NCI-H526 (cell line): ENCODE measurements at regions not wholly inside any gene's neighbourhood (a gene's known extent, or its start where the extent isn't known, plus 50 kb on each side); places are given as distances from the start of the nearest gene placed in this dataset.

Experiments used
- DNase-seq, 2 experiments: peaks; one replicate each; lab custom pipeline; 2025; lab: John Stamatoyannopoulos, UW

DNA sequence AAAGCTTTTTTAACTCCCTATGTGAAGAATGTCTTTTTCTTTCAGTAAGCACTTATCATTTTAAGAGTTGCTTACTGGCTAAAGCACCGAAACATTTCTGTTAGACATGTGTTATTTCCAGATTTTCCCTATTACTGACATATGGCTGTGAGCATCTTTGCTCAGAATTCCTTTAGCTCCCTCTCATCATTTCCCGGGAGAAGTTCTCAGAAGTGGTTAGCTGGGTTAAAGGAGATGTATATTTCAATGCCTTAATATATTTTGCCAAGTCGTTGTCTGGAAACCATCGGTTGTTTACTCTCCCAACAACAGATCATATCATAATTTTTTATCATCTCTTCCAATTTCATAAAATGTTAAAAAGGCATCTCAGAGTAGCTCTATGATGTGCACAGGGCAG, 396.5 kb downstream of the OCA2 start:
- no peak for DNase-seq

DNA sequence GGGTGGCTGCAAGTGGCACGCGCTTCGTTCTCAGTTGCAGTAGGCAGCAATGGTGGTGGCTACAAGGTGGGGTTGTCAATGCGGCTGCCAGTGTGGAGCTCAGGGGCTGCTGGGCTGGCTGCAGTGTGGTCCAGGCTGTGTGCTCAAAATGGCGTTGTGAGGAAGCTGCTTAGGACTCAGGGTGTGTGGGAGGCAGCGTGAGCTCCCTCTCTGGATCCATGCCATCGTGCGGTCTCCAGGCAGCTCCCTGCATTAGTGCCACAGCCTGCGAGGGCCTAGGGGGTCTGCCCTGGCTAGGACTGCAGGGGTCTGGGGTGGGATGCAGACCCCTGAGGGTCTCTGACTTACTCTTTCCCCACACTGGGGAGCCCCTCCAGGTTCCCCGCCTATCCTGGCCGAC, 397.2 kb downstream of the OCA2 start:
- no peak for DNase-seq

DNA sequence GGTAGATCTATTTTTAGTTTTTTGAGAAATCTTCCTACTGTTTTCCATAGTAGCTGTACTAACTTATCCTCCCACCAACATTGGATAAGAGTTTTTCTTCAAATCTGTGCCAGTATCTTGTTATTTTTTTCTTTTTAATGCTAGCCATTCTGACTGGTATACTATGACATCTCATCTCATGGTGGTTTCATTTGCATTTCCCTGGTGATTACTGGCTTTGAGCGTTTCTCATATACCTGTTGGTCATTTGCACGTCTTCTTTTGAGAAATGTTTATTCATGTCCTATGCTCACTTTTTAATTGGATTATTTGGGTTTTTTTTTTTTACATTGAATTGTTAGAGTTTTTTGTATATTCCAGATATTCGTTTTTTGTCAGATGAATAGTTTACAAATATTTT, 398.1 kb downstream of the OCA2 start:
- no peak for DNase-seq

DNA sequence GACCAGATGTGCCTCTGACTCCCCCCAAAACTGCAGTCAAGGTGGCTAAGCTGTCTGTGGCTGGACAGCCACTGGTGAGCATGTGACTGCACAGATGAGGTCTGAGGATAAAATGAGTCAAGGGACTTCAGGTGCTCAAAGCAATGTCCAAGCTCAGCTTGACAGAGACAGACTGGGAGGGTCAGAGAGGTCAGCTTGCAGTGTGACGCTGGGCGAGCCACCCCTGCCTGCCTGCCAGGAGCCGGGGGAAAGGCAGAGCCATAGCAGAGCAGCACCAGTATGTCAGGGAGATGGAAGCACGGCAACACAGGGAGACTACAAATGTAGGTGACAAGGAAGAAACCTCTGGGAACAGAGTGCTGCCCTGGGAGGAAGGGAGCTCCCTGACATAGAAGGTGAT, 399.4 kb downstream of the OCA2 start:
- DNase-seq = no peak

DNA sequence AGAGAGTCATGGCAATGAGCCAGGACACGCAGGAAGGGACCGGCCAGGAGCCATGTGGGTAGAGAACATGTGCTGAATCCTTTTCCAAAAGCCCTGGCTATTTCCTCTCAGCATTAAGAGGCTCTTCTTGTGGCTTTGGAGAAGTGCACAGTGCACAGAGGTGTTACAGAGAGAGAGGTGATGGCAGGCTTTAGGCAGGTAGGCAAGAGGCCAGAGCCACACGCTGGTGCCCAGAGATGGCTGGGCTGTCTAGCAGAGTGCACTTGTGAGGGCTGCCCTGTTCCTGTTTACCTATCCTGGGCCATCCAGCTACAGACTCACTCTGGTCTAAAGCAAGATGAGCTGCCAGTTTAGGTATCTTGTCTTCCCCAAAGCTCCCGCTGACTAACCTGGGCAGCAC, 402.6 kb downstream of the OCA2 start:
- DNase-seq = no peak

DNA sequence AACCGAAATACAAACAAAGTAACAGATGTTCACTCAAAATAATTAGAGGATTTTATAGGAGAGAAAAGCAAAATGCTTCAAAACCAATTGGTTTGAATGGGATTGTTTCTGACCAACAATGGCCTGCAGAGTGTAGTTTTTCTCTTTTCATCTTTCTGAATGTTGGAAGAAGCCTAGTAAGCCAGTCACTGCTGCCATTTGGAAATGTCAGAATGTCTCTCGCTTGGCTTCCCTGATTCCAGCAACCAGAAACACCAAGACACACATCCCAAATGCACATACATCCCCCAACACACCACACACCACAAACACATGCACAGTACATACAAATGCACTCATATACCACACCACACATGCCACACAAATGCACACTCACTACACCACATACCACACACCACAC, 403.4 kb downstream of the OCA2 start:
- DNase-seq = no peak

DNA sequence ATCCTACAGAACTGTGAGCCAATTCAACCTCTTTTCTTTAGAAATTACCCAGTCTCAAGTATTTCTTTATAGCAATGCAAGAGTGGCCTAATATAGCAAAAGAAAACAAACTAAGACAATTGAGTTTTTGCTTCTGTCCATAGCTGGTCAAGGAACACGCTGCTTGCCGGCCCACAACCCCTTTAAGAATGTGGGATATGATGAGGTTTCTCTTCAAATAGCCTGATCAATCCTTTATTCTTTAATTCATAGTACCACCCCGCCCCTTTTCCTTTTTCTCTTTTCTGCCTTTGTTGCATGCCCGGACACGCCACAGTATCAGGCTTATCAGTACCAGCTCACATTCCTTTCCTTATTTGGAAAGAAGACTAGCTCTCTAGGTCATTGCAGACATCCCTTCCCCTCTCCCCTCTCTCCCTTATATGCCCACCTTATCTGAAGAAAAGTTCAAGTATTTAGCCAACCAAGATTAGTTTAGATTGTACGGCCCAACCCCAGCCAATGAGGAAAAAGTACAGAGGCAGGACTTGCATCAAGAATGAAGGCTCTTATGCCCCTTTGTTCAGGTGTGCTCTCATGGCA, 404.5 kb downstream of the OCA2 start:
- peak; percentile 13 to 45 for DNase-seq

DNA sequence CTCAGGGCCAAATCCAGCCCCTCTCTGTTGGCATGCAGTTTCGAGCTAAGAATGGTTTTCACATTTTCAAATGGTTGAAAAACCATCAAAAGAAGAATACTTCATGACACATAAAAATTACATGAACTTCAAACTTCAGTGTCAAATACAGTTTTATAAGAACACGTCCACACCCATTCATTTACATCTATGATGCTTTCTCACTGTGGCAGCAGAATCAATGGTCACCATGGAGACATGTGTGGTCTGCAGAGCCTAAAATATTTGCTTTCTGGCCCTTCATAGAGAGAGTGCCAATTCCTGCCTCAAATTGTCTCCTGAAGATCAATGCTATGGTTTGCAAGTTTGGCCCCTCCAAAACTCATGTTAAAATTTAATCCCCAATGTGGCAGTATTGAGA, 405.8 kb downstream of the OCA2 start:
- DNase-seq = no peak

DNA sequence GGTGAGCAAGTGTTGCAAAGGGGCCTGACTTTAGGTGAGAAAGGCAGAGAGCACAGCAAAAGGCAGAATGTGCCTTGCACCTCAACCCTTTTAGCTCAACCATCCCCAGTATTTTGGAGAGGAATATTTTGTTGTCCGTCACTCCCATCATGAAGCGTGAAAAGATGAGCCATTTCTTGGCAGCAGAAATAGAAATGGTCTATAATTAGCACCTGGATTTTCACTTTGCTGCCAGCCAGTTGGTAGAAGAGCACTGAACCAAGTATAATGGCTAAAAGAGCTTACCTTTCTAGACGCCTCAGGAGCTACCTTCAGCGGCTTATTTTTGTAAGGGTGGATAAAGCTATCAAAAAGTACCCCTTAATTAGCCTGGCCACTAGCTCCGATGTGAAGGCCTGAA, 406.7 kb downstream of the OCA2 start:
- no peak for DNase-seq

DNA sequence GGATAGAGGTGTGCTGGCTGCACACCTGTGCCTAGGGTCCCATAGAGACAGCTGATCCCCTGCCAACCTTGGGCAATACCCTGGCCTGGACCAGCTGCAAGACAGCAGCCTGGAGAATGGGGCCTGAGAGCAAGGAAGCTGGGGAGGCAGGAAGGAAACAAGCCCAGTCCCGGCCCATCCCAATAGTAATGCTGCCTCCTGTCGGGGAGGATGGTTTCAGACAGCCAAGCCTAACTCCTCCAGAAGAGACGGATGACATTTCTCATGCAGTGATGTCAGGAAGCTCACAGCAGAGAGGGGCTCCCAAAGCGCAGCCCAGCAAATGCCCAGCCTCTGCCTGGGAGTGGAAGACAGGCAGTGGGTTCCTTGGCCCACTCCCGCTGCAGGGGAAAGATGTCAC, 408.8 kb downstream of the OCA2 start:
- DNase-seq = no peak

DNA sequence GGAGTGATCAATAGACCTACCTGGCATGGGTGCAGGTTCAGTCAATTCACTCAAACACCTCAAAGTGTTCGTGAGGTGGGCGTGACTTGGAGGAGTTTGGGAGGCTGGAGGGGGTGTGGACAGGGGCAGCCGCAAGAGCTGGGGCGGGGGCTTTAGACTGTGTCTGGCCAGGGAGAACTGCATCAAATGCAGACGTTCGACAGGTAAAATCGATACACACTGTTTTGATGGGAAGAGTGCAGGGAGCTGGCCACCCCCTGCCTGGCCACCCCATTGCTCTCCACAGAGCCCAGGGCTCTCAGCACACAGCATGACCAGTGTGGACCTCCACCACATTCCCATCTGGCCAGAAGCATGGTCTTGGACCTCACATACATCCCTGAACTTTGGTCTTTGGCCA, 412.1 kb downstream of the OCA2 start:
- no peak for DNase-seq

DNA sequence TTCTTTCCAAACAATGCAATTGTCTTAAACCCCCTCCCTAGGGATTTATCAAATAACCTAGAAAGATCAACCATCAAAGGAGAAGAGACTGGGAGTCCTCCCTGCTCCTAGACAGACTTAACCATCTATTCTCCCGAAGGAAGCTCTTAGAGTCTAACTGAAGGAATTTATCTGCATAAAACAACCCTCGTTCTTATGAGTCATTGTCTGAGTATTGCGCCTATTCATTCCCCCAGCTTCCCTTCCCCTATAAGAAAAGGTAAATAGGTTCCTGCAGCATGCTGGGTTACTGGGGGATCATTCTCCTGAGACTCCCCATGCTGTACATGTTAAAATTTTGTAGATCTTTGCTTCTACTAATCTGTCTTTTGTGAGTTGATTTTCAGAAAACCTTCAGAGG, 412.7 kb downstream of the OCA2 start:
- DNase-seq = no peak

DNA sequence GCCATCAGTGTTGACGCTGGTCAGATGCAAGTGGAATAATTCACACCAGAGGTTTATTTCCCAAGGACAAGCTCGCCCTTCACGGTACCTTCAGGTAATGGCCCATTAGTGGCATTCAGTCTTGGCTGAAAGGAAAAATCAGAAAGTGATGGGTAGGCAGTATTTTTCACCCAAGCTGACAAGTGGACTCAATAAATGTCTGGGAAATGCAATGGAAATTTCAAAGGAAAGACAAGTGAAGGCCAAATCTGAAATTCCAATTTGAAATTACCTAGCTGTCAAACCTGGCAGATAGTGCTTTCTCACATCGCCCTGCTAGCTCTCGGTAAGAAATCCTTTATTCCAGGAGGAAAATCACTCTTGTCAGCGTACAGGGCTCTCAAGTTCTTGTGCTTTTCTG, 413.5 kb downstream of the OCA2 start:
- no peak for DNase-seq

DNA sequence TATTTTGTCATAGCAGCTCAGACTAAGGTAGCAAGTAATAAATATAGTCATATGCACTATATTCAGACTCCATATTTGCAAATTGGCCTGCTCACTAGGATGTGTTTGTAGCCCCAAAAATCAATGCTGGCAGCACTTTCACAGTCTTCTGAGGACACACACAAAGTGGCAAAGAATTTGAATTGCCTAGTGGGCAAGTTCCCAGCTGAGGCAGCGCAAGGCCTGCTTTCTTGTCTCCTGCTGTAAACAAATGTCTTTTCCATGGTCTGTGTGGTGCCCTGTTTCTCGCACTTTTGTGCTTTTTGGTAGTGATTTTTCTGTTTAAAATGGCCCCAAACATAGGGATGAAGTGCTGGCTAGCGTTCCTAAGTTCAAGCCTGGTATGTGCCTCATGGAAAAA, 416.0 kb downstream of the OCA2 start:
- no peak for DNase-seq

DNA sequence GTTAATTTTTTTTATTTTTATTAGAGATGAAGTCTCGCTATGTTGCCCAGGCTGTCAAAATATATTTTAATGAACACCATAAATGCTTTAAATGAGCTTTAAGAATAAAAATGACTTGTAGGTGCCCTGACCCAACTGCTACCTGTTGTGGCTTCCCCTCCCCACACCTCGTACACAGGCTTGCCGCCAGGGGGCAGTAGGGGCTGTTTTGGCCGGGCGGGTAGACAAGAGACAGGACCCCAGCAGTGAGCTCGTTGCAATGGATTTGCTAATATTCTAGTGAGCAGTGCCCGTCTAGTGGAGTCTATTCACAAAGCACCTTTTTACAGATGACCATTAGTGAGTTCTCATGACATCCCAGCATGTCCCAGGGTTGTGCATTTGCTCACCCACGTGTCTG, 418.1 kb downstream of the OCA2 start:
- DNase-seq = peak; percentile 18 to 67

DNA sequence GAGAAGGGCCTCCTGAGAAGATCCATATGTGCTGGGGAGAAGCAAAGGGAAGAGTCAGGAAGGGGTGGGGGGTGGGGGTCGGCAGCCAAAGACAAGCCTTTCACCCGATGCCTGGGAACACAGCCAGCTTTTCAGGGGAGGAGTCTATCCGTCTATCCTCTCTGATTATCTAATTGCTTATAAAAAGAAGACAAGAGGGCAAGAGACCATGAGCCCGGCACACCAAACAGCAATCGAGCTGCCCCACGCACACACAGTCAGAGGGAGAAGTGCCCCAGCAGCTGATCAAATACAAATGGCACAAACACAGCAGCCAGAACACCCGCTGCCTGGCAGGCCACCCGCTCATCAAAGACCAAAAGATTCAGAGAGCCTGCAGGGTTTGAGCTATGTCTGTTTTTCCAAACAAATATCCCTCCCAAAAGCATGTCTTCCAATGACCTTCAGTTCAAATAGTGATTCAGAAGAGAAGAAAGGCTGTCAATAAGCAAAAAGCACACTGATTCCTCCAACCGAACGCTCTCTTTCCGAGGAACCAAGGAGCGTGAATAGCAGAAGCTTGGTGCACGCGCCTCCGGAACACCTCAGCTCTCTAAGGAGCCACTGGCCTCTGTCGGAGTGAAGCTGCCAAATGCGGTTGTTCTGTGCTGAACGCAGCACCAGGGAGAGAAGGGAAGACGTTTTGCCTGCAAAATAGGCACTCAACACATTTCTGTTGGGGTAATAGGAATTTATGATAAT, 419.2 kb downstream of the OCA2 start:
- DNase-seq = no peak

DNA sequence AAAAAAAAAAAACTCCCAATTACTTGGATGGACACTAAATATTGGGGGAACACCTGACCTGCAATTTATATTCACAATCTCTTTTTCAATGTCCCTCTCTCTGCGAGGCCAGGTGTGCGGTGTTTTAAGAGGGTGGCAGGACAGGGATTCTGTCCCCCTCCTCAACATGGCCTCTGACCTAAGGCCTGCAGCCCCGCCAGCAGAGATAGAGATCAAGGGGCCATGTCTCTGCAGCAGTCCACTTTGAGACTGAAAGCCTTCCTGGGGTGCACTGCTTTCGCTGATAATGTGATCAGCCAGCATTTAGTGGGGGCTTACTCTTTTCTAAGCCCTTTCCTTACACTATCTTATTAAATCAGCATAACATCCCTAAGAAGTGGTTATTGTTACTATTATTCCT, 419.9 kb downstream of the OCA2 start:
- no peak for DNase-seq

DNA sequence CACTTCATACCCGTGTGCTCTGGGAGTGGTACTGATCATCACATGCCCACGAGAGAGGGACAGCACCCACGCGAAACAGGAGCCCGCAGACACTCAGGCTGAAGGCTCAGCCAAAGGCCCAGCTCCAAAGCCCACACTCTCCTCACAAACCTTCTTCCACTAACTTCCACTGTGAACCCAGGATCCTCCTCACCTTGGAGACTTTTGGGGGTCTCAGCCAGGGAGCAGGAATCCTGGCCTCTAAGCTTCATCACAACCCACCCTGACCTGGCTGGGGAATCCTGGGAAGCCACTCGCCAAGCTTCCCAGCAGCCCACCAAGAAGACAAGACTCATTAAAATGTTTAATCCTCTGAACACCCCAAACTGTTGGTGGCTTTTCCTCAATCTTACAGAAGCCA, 421.2 kb downstream of the OCA2 start:
- DNase-seq = no peak

DNA sequence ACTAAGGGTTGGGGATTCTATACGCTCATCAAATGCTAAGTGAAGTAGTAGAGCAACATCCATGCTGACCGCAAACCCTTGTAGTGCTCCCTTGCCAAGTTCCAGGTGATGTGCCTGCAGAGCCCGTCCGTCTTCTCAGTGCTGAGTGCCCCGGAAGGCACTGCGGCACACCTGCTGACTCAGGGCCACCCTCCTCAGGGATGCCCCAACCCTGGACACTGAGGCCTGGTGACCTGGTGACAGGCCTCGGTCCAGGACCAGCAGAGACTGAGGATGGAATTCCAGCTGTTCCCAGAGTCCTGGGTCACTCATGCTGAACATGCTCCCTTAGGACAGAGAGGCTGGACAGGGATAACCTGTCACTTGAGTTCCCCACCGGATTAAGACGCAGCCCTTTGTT, 422.5 kb downstream of the OCA2 start:
- DNase-seq = no peak

DNA sequence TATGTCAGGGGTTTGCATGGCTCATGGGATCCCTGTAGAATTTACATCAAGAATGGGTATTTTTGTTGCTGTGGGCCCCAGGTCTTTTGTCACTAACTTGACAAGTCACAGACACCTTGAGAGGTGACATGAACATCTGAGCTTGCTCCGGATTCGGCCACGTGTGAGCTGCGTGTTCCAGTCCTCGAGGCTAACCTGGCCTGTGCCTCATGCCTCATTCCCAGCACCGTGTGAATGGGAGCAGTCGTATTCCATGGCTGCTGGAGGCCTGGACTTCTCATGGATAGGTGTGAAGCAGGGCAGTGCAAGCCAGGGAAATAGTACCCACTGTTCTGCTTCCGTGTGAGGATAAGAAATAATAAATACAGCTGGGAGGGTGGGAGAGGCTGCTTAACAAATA, 423.5 kb downstream of the OCA2 start:
- DNase-seq = no peak

DNA sequence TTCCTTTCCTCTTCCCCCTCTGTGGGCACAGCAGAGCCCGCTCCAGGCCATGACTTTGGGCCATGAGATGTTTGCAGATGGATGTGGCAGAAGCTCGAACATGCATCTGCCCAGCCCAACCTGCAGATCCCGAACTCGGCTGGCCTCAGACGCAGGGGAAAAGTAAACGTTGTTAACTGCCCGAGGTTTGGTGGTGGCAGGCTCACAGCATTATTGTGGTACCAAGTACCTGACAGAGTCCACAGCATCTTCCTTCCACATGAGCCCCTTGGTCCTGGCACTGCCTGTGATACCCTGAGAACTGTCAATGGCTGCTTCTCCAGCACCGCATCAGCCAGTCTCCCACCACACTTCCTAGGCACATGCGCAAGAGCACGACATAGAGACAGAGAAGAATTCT, 424.3 kb downstream of the OCA2 start:
- DNase-seq = no peak

DNA sequence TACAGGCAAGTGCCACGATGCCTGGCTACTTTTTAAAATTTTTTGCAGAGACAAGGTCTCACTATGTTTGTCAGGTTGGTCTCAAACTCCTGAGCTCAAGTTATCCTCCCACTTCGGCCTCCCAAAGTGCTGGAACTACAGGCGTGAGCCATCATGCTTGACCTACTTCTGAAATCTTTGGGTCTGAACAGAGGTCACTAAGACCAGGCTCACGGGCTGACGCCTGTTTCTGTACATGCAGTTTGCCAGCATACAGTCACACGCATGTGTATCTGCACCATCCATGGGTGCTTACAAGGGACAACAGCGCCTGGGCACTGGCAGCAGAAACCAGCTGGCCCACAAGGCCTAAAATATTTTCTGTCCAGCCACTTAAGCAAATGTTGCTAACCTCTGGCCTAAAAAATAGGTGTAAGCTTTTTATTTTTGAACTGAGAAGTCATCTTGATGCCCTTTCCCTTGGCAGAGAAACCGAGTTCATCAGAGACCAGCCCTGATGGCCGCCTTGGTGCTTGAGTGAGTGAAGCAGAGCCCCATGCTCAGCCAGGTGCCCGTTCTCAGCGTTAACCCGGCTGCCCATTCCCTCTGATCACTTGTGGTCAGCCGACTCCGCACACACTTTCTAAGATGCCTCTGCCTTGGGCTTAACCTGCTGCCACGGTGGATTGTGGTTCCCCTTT, 425.2 kb downstream of the OCA2 start:
- DNase-seq = no peak

DNA sequence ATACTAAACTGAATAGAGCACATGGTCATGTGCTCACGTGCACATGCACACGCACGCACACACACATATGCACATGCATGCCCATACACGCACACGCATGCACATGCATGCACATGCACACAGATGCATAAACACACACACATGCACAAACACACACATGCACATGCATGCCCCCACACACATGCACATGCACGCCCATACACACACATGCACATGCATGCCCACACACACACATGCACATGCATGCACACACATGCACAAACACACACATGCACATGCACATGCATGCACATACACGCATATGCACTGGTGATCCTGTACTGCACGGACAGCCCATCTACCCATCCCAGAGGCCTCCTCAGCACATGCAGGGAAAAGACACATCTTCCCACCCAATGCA, 426.6 kb downstream of the OCA2 start:
- no peak for DNase-seq
